GM18517 (cell line): ENCODE measurements at regions not wholly inside any gene's neighbourhood (a gene's known extent, or its start where the extent isn't known, plus 50 kb on each side); places are given as distances from the start of the nearest gene placed in this dataset.
"Not testable (repeated sequence)": the region's sequence is repeated elsewhere in the genome, so short reads cannot be mapped to it uniquely, and the experiment has no call there.

Source experiments
- ATAC-seq: cut with Tn5 transposase; IDR thresholded peaks from one replicate; pipeline ENCODE4 v1.9.1; 2021; ENCODE audit warnings: mild to moderate bottlenecking, moderate library complexity; ENCODE audit not compliant: unreplicated experiment

GRCh38 chr20:11162026-11162775 is 488.4 kb upstream of the JAG1 start:
- no peak for ATAC-seq

GRCh38 chr20:11165789-11166188 is 492.0 kb upstream of the JAG1 start:
- no peak for ATAC-seq

GRCh38 chr20:11166712-11167111 is 492.9 kb upstream of the JAG1 start:
- no peak for ATAC-seq

GRCh38 chr20:11168026-11168425 is 494.2 kb upstream of the JAG1 start:
- ATAC-seq = no peak

- ATAC-seq = no peak
Measured at GRCh38 chr20:11170025-11170424, 496.2 kb upstream of the JAG1 start.

GRCh38 chr20:11170565-11170964 is 496.8 kb upstream of the JAG1 start:
- ATAC-seq = no peak

GRCh38 chr20:11172881-11173280 is 499.1 kb upstream of the JAG1 start:
- ATAC-seq = no peak

GRCh38 chr20:11173916-11174315 is 500.1 kb upstream of the JAG1 start:
- ATAC-seq = no peak

GRCh38 chr20:11174861-11175260 is 501.1 kb upstream of the JAG1 start:
- ATAC-seq = no peak

GRCh38 chr20:11176431-11176830 is 502.6 kb upstream of the JAG1 start:
- ATAC-seq = no peak

GRCh38 chr20:11178946-11179654 is 505.3 kb upstream of the JAG1 start:
- ATAC-seq = no peak

GRCh38 chr20:11180186-11180585 is 506.4 kb upstream of the JAG1 start:
- no peak for ATAC-seq

- not testable (repeated sequence) for ATAC-seq
Measured at GRCh38 chr20:11181129-11181528, 507.3 kb upstream of the JAG1 start.

GRCh38 chr20:11181966-11182365 is 508.2 kb upstream of the JAG1 start:
- ATAC-seq = no peak

- no peak for ATAC-seq
Measured at GRCh38 chr20:11182720-11183119, 508.9 kb upstream of the JAG1 start.

GRCh38 chr20:11186301-11187008 is 512.7 kb upstream of the JAG1 start:
- ATAC-seq = no peak

GRCh38 chr20:11188843-11189603 is 515.2 kb upstream of the JAG1 start:
- no peak for ATAC-seq

GRCh38 chr20:11190741-11191140 is 516.9 kb upstream of the JAG1 start:
- no peak for ATAC-seq

GRCh38 chr20:11192106-11192505 is 518.3 kb upstream of the JAG1 start:
- ATAC-seq = no peak

- ATAC-seq = no peak
Measured at GRCh38 chr20:11193241-11193640, 519.4 kb upstream of the JAG1 start.

- ATAC-seq = no peak
Measured at GRCh38 chr20:11195169-11195568, 521.4 kb upstream of the JAG1 start.
